Neural cell (in vitro differentiated cells): ENCODE measurements at regions not wholly inside any gene's neighbourhood (a gene's known extent, or its start where the extent isn't known, plus 50 kb on each side); places are given as distances from the start of the nearest gene placed in this dataset.

ENCODE experiments used
- H2AFZ ChIP-seq: fragments of 200-600, 300-800 bp; sonication (generic), shearing (Covaris generic); 2 replicates; pipeline ENCODE4 v1.6.0; 2014; ENCODE audit warnings: low read depth, mild to moderate bottlenecking, antibody characterized with exemption, low read length, moderate library complexity
- H3F3A ChIP-seq: fragments of 200-600 bp; shearing (Covaris generic); 2 replicates; pipeline ENCODE4 v1.6.1; 2016; ENCODE audit warnings: mild to moderate bottlenecking, moderate library complexity, mixed read lengths, antibody characterized with exemption, low read length; ENCODE audit not compliant: insufficient read depth, poor library complexity, severe bottlenecking
- H3K27ac ChIP-seq: fragments of 200-600, 300-800 bp; sonication (generic), shearing (Covaris generic); 2 replicates; pipeline ENCODE4 v1.5.1; 2014; ENCODE audit warnings: mild to moderate bottlenecking, low read length, moderate library complexity
- H3K27me3 ChIP-seq: fragments of 300-800, 200-600 bp; sonication (generic), shearing (Covaris generic); 2 replicates; pipeline ENCODE4 v1.6.0; 2014; ENCODE audit warnings: mild to moderate bottlenecking, low read depth, low read length, moderate library complexity; ENCODE audit not compliant: insufficient read depth
- H3K36me3 ChIP-seq: fragments of 300-800, 200-600 bp; sonication (generic), shearing (Covaris generic); 2 replicates; pipeline ENCODE4 v1.5.1; 2014; ENCODE audit warnings: mild to moderate bottlenecking, antibody characterized with exemption, low read length, moderate library complexity; ENCODE audit not compliant: insufficient read depth
- H3K4me2 ChIP-seq: fragments of 300-800, 200-600 bp; sonication (generic), shearing (Covaris generic); 2 replicates; pipeline ENCODE4 v1.6.0; 2014; ENCODE audit warnings: mild to moderate bottlenecking, low read length
- H3K4me3 ChIP-seq: fragments of 300-800, 200-600 bp; sonication (generic), shearing (Covaris generic); 2 replicates; pipeline ENCODE4 v1.5.1; 2014; ENCODE audit warnings: mild to moderate bottlenecking, low read length, moderate library complexity
- H3K79me2 ChIP-seq: fragments of 200-600 bp; shearing (Covaris generic); replicated peaks from 2 replicates; pipeline ENCODE4 v1.6.0; 2014; ENCODE audit warnings: mild to moderate bottlenecking, low read length, moderate library complexity; ENCODE audit not compliant: insufficient read depth
- H3K9ac ChIP-seq: fragments of 300-800, 200-600 bp; sonication (generic), shearing (Covaris generic); 2 replicates; pipeline ENCODE4 v1.6.1; 2016; ENCODE audit warnings: mild to moderate bottlenecking, low read length, mixed read lengths
- H3K9me2 ChIP-seq: fragments of 200-600 bp; shearing (Covaris generic); 2 replicates; pipeline ENCODE4 v1.6.1; 2016; ENCODE audit warnings: mild to moderate bottlenecking, low read length, mixed read lengths; ENCODE audit not compliant: insufficient read depth
- H3K9me3 ChIP-seq: fragments of 200-600, 300-800 bp; sonication (generic), shearing (Covaris generic); 2 replicates; pipeline ENCODE4 v1.6.1; 2016; ENCODE audit warnings: mild to moderate bottlenecking, mixed run types, low read length, moderate library complexity, mixed read lengths
- H4K20me1 ChIP-seq: fragments of 200-600 bp; shearing (Covaris generic); 2 replicates; pipeline ENCODE4 v1.6.1; 2016; ENCODE audit warnings: mild to moderate bottlenecking, mixed run types; ENCODE audit not compliant: insufficient read depth
- CTCF ChIP-seq: fragments of 450-650 bp; IDR thresholded peaks from 2 replicates; pipeline ENCODE4 v1.5.1; 2014; ENCODE audit warnings: antibody characterized with exemption, mild to moderate bottlenecking, moderate library complexity; ENCODE audit not compliant: poor library complexity, severe bottlenecking
- EP300 ChIP-seq: fragments of 450-650 bp; conservative IDR thresholded peaks from 2 replicates; pipeline ENCODE4 v1.6.1; 2014; ENCODE audit warnings: antibody characterized with exemption, mild to moderate bottlenecking, moderate library complexity; ENCODE audit not compliant: poor library complexity, severe bottlenecking
- EZH2 ChIP-seq: fragments of 200-600, 300-800 bp; shearing (Covaris generic), sonication (generic); IDR thresholded peaks from 2 replicates; pipeline ENCODE4 v1.6.1; 2014; ENCODE audit warnings: antibody characterized with exemption, low read length, borderline replicate concordance, mild to moderate bottlenecking; ENCODE audit not compliant: insufficient read depth, poor library complexity, severe bottlenecking
- MXI1 ChIP-seq: fragments of 450-650 bp; conservative IDR thresholded peaks from 2 replicates; pipeline ENCODE4 v1.6.1; 2014; ENCODE audit warnings: antibody characterized with exemption, mild to moderate bottlenecking; ENCODE audit not compliant: poor library complexity, severe bottlenecking
- POLR2AphosphoS5 ChIP-seq: IDR thresholded peaks from 2 replicates; pipeline ENCODE4 v1.6.1; 2012
- RAD21 ChIP-seq: fragments of 450-650 bp; conservative IDR thresholded peaks from 2 replicates; pipeline ENCODE4 v1.6.1; 2014; ENCODE audit warnings: antibody characterized with exemption, mild to moderate bottlenecking, moderate library complexity
- REST ChIP-seq: IDR thresholded peaks from 2 replicates; pipeline ENCODE4 v1.6.1; 2012; ENCODE audit warnings: borderline replicate concordance
- SMC3 ChIP-seq: fragments of 450-650 bp; conservative IDR thresholded peaks from 2 replicates; pipeline ENCODE4 v1.6.1; 2014; ENCODE audit warnings: antibody characterized with exemption, mild to moderate bottlenecking, moderate library complexity; ENCODE audit not compliant: poor library complexity
- TAF1 ChIP-seq: IDR thresholded peaks from 2 replicates; pipeline ENCODE4 v1.6.1; 2012; ENCODE audit warnings: low read depth

GRCh38 chr13:62019858-62020257 lies 604.2 kb upstream of the PCDH20 start:
- H3K27me3 ChIP-seq = no peaks in the 10 kb centered on the region
- no peaks in the 10 kb centered on the region for H3K9me2 ChIP-seq
- no peak overlapping the region for H3K4me3 ChIP-seq
- H3K79me2 ChIP-seq = no peaks in the 10 kb centered on the region
- no peaks in the 10 kb centered on the region for H3F3A ChIP-seq
- no peaks in the 10 kb centered on the region for H3K36me3 ChIP-seq
- no peaks in the 10 kb centered on the region for H3K9me3 ChIP-seq
- H3K9ac ChIP-seq = no peak overlapping the region
- no peak overlapping the region for H2AFZ ChIP-seq
- TF ChIP-seq EZH2 (no peak), RAD21 (no peak), EP300 (no peak)
- H3K27ac ChIP-seq = no peak overlapping the region
- no peak overlapping the region for H3K4me2 ChIP-seq
- H4K20me1 ChIP-seq = no peaks in the 10 kb centered on the region

- H3K79me2 ChIP-seq = no peaks in the 10 kb centered on the region
- no peak overlapping the region for H3K4me3 ChIP-seq
- H3K4me2 ChIP-seq = no peak overlapping the region
- peak; percentile 83 for TF ChIP-seq RAD21
- TF ChIP-seq CTCF = peak; percentile 74
- TF ChIP-seq REST = no peak
- TF ChIP-seq SMC3 = peak; percentile 76
- no peak overlapping the region for H3K9ac ChIP-seq
- H3K27me3 ChIP-seq = no peaks in the 10 kb centered on the region
- no peaks in the 10 kb centered on the region for H3F3A ChIP-seq
- H3K9me2 ChIP-seq = no peaks in the 10 kb centered on the region
- no peaks in the 10 kb centered on the region for H4K20me1 ChIP-seq
- H3K9me3 ChIP-seq = no peaks in the 10 kb centered on the region
- H3K36me3 ChIP-seq = no peaks in the 10 kb centered on the region
- no peak overlapping the region for H3K27ac ChIP-seq
- no peak overlapping the region for H2AFZ ChIP-seq
These were observed 598.6 kb upstream of the PCDH20 start for GRCh38 chr13:62014299-62014698.

- Histone ChIP-seq H3K4me3 (no peak overlapping the region), H3F3A (no peaks in the 10 kb centered on the region), H3K4me2 (no peak overlapping the region), H3K27ac (no peak overlapping the region), H3K9me2 (no peaks in the 10 kb centered on the region), H3K9ac (no peak overlapping the region), H3K79me2 (no peaks in the 10 kb centered on the region), H2AFZ (no peak overlapping the region), H3K27me3 (no peaks in the 10 kb centered on the region), H3K36me3 (no peaks in the 10 kb centered on the region), H4K20me1 (no peaks in the 10 kb centered on the region), H3K9me3 (no peaks in the 10 kb centered on the region)
- no peak for TF ChIP-seq MXI1
- no peak for TF ChIP-seq SMC3
- TF ChIP-seq EZH2 = no peak
- TF ChIP-seq POLR2AphosphoS5 = no peak
- no peak for TF ChIP-seq CTCF
- TF ChIP-seq REST = no peak
- TF ChIP-seq RAD21 = no peak
- TF ChIP-seq TAF1 = no peak
- TF ChIP-seq EP300 = no peak
These were observed 587.8 kb upstream of the PCDH20 start for GRCh38 chr13:62003452-62003851.
